ENCODE measurements at regions not wholly inside any gene's neighbourhood (a gene's known extent, or its start where the extent isn't known, plus 50 kb on each side); places are given as distances from the start of the nearest gene placed in this dataset.
A peak's percentile ranks its signal among the peaks of the same experiment; 100 is the strongest.

DNA sequence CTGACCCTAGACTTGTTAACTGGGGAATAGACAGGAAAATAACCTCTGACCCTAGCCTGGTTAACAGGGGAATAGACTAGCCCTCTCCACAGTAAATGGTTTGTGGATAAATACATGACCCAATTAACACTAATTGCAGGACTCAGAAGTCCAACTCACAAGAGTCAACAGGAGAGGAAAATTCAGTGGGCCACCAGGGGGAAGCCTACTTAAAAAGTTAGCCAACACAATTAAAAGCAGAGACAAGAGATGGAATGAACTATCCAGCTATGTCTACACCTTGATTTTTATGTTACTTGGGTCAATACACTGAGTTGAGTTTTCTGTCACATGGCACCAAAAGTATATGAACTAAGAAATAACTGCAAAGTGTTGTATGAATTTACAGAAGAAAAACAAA, 158.8 kb upstream of the SLC39A10 start:
- no peak for DNase-seq (ENCODE audit: low read depth in 2 of 2)

GRCh38 chr2:195496991-195497390, 160.0 kb upstream of the SLC39A10 start:
- no peak for DNase-seq (ENCODE audit: low read depth in 2 of 2)

GRCh38 chr2:195495966-195496365, 161.1 kb upstream of the SLC39A10 start:
- no peak for DNase-seq (ENCODE audit: low read depth in 2 of 2)

GRCh38 chr2:195495351-195495750, 161.7 kb upstream of the SLC39A10 start:
- DNase-seq (ENCODE audit: low read depth in 2 of 2) = no peak

DNA sequence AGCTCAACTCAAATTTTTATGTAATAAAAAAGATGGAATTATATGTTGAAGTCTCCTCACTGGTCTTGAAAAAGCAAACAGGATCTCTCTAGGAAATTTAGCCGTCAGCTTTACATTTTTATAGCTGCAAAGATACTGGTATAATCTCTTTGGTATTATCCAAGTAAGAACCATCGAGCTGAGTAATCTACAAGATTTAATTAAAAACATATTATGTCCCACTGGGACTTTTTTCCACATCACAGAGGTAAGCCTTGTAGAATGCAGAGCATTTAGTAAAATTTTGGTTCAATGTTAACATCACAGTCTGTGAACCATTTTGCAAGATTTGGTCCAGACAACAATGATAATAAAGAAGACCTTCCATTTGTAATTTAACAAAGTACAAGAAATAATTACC, 162.6 kb upstream of the SLC39A10 start:
- DNase-seq (ENCODE audit: low read depth in 2 of 2) = peak; percentile 62 to 69

- no peak for DNase-seq (ENCODE audit: low read depth in 2 of 2)
These were observed 163.6 kb upstream of the SLC39A10 start for GRCh38 chr2:195493416-195493815.

- no peak for DNase-seq (ENCODE audit: low read depth in 2 of 2)
These were observed 166.7 kb upstream of the SLC39A10 start for GRCh38 chr2:195490319-195490718.

DNA sequence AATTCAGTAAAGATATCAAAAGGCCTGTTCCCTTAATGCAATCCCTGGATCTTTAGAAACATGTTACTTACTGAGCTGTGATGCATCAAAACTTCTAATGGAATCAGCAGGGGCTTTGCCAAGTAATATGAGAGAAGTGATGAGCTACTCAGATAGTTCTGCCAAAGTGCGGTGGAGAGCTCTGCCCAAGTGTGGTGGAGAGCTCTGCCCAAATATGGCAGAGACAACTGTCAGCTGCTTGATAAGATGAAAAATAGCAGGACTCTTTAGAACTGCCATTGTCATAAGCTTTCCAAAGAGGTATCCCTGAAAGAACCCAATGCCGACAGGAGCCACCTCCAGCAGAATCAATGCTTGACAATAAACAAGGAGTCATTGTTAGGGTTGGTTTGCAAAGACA, 167.9 kb upstream of the SLC39A10 start:
- no peak for DNase-seq (ENCODE audit: low read depth in 2 of 2)

GRCh38 chr2:195488567-195488966, 168.5 kb upstream of the SLC39A10 start:
- no peak for DNase-seq (ENCODE audit: low read depth in 2 of 2)

DNA sequence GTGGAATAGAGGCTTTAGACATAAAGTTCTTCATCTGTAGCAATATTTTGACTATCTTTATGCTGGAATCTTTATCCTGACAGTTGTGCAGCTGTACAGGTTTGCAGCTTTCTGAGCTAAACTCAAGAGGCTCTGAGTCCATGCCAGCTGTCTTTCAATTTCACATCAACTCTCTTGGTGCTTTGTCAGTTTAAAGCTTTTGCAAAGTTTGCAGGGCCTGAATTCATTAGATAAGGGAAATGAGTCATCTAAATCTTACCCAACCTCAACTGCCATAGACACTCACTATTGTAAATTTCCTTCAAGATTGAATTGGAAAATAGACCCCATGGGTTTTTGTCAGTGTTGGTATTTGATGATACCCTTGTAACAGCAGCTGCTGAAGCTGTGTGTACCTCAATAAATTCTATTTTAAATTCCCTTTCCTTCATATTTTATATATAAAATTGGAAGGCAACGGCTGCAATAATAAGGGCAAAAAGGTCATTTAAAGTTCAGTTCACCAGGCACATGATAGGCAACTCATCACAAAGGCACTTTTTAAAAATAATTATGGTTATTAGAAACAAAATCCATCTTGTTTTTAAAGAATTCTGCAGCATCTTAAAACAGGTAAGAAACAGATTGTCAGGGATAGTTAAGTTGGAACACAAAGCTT, 169.9 kb upstream of the SLC39A10 start:
- peak; percentile 68 to 72 for DNase-seq (ENCODE audit: low read depth in 2 of 2)

GRCh38 chr2:195486520-195486919, 170.5 kb upstream of the SLC39A10 start:
- DNase-seq (ENCODE audit: low read depth in 2 of 2) = no peak

- no peak for DNase-seq (ENCODE audit: low read depth in 2 of 2)
These were observed 175.0 kb upstream of the SLC39A10 start for GRCh38 chr2:195482010-195482409.

- no peak for DNase-seq (ENCODE audit: low read depth in 2 of 2)
These were observed 176.9 kb upstream of the SLC39A10 start for GRCh38 chr2:195480121-195480520.

DNA sequence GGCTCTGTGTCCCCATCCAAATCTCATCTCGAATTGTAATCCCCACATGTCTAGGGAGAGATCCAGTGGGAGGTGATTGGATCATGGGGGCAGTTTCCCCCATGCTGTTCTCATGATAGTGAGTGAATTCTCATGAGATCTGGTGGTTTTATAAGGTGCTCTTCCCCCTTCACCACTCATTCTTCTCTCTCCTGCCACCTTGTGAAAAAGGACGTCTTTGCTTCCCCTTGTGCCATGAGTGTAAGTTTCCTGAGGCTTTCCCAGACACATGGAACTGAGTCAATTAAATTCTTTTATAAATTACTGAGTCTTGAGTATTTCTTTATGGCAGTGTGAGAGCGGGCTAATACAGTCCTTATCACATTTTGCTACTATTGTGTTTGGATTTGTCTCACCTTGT, 177.6 kb upstream of the SLC39A10 start:
- DNase-seq (ENCODE audit: low read depth in 2 of 2) = no peak

- DNase-seq (ENCODE audit: low read depth in 2 of 2) = no peak
These were observed 179.0 kb upstream of the SLC39A10 start for GRCh38 chr2:195477996-195478382.

- DNase-seq (ENCODE audit: low read depth in 2 of 2) = peak; percentile 68 to 79
These were observed 179.6 kb upstream of the SLC39A10 start for GRCh38 chr2:195477248-195477995.

DNA sequence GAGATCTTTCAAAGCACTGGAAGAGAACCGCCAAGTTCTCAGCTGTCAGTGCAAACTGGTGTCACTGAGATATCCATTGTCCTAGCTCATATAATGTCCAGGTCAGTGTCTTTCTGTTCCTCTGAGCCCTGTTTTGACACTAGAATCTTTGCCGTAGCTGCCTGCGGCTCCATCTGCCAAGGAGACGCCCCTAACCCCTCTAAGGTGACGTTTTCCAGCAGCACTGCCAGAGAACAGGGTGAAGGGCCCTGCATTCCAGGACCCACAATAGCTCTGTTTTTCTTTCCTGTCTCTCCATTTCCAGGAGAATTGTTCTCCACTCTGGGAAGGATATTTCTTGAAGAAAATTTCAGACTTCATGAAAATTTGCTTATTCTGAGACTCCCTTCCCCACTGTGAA, 181.7 kb upstream of the SLC39A10 start:
- no peak for DNase-seq (ENCODE audit: low read depth in 2 of 2)

DNA sequence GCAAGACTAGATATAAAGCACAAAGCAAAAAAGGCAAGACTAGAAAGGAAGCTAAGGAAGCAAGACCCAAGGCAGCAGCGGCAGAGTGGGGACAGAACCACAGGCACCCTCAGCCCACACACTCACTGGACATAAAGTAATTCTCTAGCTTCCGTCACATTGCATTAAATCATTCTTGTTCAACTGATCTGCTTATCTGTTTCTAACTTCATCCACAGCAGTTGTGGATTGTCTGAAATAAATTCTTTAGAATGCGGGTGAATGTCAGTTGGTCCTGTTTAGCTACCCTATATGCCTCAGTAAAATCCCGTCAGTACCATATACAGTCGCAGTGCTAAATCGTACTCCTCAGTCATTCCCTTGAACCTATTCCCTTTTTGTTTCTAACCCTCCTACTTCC, 183.2 kb upstream of the SLC39A10 start:
- no peak for DNase-seq (ENCODE audit: low read depth in 2 of 2)

- DNase-seq (ENCODE audit: low read depth in 2 of 2) = no peak
These were observed 184.4 kb upstream of the SLC39A10 start for GRCh38 chr2:195472501-195473234.

GRCh38 chr2:195471807-195472206, 185.2 kb upstream of the SLC39A10 start:
- DNase-seq (ENCODE audit: low read depth in 2 of 2) = no peak

DNA sequence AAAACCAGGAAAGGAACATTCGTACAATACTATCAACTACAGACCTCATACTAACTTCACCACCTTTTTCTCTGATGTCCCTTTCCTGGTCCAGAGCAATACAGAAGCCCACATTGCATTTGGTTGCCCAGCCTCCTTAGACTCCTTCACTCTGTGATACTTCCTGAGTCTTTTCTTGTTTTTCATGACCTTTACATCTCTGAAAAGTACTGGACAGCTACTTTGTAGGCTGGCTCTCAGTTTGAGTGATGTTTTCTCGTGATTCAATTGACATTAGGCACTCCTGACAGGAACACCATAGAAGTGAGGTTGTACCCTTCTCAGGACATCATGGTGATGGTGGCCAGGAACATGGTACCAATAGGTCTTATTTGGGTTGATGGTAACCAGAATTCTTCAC, 185.9 kb upstream of the SLC39A10 start:
- no peak for DNase-seq (ENCODE audit: low read depth in 2 of 2)

DNA sequence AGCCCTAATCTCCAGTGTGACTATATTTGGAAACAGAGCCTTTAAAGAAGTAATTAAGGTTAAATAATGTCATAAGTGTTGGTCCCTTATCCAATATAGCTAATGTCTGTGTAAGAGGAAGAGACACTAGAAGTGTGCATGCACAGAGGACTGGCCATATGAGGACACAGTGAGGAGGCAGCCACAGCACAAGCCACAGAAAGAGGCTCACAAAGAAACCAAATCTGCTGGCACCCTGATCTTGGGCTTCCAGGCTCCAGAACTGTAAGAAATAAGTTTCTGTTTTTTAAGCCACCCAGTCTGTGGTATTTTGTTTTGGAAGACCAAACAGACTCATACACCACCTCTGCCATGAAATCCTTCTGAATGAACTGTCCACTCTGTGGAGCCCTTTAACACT, 186.4 kb upstream of the SLC39A10 start:
- no peak for DNase-seq (ENCODE audit: low read depth in 2 of 2)

DNA sequence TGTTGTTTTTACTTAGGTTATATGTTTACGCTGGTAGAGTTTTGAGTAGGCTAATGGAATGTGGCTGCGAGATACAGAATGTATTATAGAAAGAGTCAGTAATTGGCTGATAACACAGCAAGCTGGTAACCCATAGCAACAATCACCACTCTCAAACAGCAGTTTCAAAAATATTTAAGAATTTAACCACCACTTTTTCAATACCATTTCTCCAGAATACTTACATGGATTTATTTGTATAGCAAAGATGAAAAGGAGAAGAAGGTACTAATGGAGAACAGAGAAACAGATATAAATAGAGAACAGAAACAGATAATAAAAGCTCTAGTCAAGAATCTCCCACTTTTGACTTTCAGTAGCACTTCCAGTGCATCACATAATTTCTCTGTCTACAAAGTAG, 188.3 kb upstream of the SLC39A10 start:
- DNase-seq (ENCODE audit: low read depth in 2 of 2) = no peak

All from fibroblast of skin of left biceps (primary cell).